ENCODE measurements at regions not wholly inside any gene's neighbourhood (a gene's known extent, or its start where the extent isn't known, plus 50 kb on each side); places are given as distances from the start of the nearest gene placed in this dataset.

- no peak for DNase-seq (ENCODE audit: low read depth in 2 of 3, low spot score in 1 of 3)
Observed at GRCh38 chr5:93886917-93887361, 145.5 kb upstream of the POU5F2 start.

- DNase-seq (ENCODE audit: low read depth in 2 of 3, low spot score in 1 of 3) = no peak
Observed at GRCh38 chr5:93886098-93886806, 144.9 kb upstream of the POU5F2 start.

GRCh38 chr5:93884254-93884653 is 142.9 kb upstream of the POU5F2 start:
- no peak for DNase-seq (ENCODE audit: low read depth in 2 of 3, low spot score in 1 of 3)

- DNase-seq (ENCODE audit: low read depth in 2 of 3, low spot score in 1 of 3) = no peak
Observed at GRCh38 chr5:93883459-93883858, 142.1 kb upstream of the POU5F2 start.

- DNase-seq (ENCODE audit: low read depth in 2 of 3, low spot score in 1 of 3) = no peak
Observed at GRCh38 chr5:93875693-93876092, 134.3 kb upstream of the POU5F2 start.

GRCh38 chr5:93874491-93874890 is 133.1 kb upstream of the POU5F2 start:
- DNase-seq (ENCODE audit: low read depth in 2 of 3, low spot score in 1 of 3) = no peak

- DNase-seq (ENCODE audit: low read depth in 2 of 3, low spot score in 1 of 3) = no peak
Observed at GRCh38 chr5:93874080-93874479, 132.7 kb upstream of the POU5F2 start.

- DNase-seq (ENCODE audit: low read depth in 2 of 3, low spot score in 1 of 3) = no peak
Observed at GRCh38 chr5:93873211-93873736, 131.9 kb upstream of the POU5F2 start.

GRCh38 chr5:93870649-93871048 is 129.2 kb upstream of the POU5F2 start:
- no peak for DNase-seq (ENCODE audit: low read depth in 2 of 3, low spot score in 1 of 3)

- DNase-seq (ENCODE audit: low read depth in 2 of 3, low spot score in 1 of 3) = no peak
Observed at GRCh38 chr5:93868851-93869250, 127.5 kb upstream of the POU5F2 start.

GRCh38 chr5:93850311-93850710 is 108.9 kb upstream of the POU5F2 start:
- no peak for DNase-seq (ENCODE audit: low read depth in 2 of 3, low spot score in 1 of 3)

- no peak for DNase-seq (ENCODE audit: low read depth in 2 of 3, low spot score in 1 of 3)
Observed at GRCh38 chr5:93845376-93845775, 104.0 kb upstream of the POU5F2 start.

- no peak for DNase-seq (ENCODE audit: low read depth in 2 of 3, low spot score in 1 of 3)
Observed at GRCh38 chr5:93831449-93831848, 90.0 kb upstream of the POU5F2 start.

- no peak for DNase-seq (ENCODE audit: low read depth in 2 of 3, low spot score in 1 of 3)
Observed at GRCh38 chr5:93830893-93831292, 89.5 kb upstream of the POU5F2 start.

- DNase-seq (ENCODE audit: low read depth in 2 of 3, low spot score in 1 of 3) = no peak
Observed at GRCh38 chr5:93829346-93829745, 87.9 kb upstream of the POU5F2 start.

- no peak for DNase-seq (ENCODE audit: low read depth in 2 of 3, low spot score in 1 of 3)
Observed at GRCh38 chr5:93821891-93822415, 80.6 kb upstream of the POU5F2 start.

- no peak for DNase-seq (ENCODE audit: low read depth in 2 of 3, low spot score in 1 of 3)
Observed at GRCh38 chr5:93819668-93820067, 78.3 kb upstream of the POU5F2 start.

GRCh38 chr5:93810780-93811179 is 69.4 kb upstream of the POU5F2 start:
- no peak for DNase-seq (ENCODE audit: low read depth in 2 of 3, low spot score in 1 of 3)

GRCh38 chr5:93809430-93809829 is 68.0 kb upstream of the POU5F2 start:
- DNase-seq (ENCODE audit: low read depth in 2 of 3, low spot score in 1 of 3) = no peak

GRCh38 chr5:93807846-93808245 is 66.4 kb upstream of the POU5F2 start:
- DNase-seq (ENCODE audit: low read depth in 2 of 3, low spot score in 1 of 3) = no peak

- DNase-seq (ENCODE audit: low read depth in 2 of 3, low spot score in 1 of 3) = no peak
Observed at GRCh38 chr5:93805616-93806379, 64.4 kb upstream of the POU5F2 start.

Measured in stimulated activated CD4-positive, alpha-beta T cell treated with anti-CD3 and anti-CD28 coated beads, Interleukin-12 subunit alpha, Interleukin-12 subunit beta, amount 100 ng/mL, for 48 hours (primary cell).